ENCODE measurements at regions not wholly inside any gene's neighbourhood (a gene's known extent, or its start where the extent isn't known, plus 50 kb on each side); places are given as distances from the start of the nearest gene placed in this dataset.

- Histone ChIP-seq H3K4me1 (ENCODE audit: control insufficient read depth in 3 of 3, insufficient read depth in 3 of 3, low read length in 3 of 3) (no peaks in the 10 kb centered on the region), H3K9me3 (ENCODE audit: control insufficient read depth in 3 of 3, low read length in 3 of 3) (no peaks in the 10 kb centered on the region), H3K4me3 (ENCODE audit: low read length in 3 of 3) (no peak overlapping the region), H3K27ac (ENCODE audit: low read depth, low read length) (no peak overlapping the region), H3K27me3 (ENCODE audit: control insufficient read depth in 3 of 3, insufficient read depth in 3 of 3, low read length in 3 of 3) (no peaks in the 10 kb centered on the region), H3K9ac (ENCODE audit: low read depth in 1 of 3, low read length in 3 of 3) (no peak overlapping the region), H3K36me3 (ENCODE audit: control insufficient read depth in 3 of 3, insufficient read depth in 3 of 3, low read length in 3 of 3) (no peaks in the 10 kb centered on the region)
These were observed 801.6 kb upstream of the RBFOX1 start for GRCh38 chr16:6531067-6531466.

GRCh38 chr16:6528217-6528616 lies 804.4 kb upstream of the RBFOX1 start:
- no peak overlapping the region for H3K9ac ChIP-seq (ENCODE audit: low read depth in 1 of 3, low read length in 3 of 3)
- no peaks in the 10 kb centered on the region for H3K4me1 ChIP-seq (ENCODE audit: control insufficient read depth in 3 of 3, insufficient read depth in 3 of 3, low read length in 3 of 3)
- H3K27me3 ChIP-seq (ENCODE audit: control insufficient read depth in 3 of 3, insufficient read depth in 3 of 3, low read length in 3 of 3) = no peaks in the 10 kb centered on the region
- no peaks in the 10 kb centered on the region for H3K36me3 ChIP-seq (ENCODE audit: control insufficient read depth in 3 of 3, insufficient read depth in 3 of 3, low read length in 3 of 3)
- H3K27ac ChIP-seq (ENCODE audit: low read depth, low read length) = no peak overlapping the region
- peaks cover 0 to 3% (median 0%) of the 10 kb centered on the region in 3 donors for H3K9me3 ChIP-seq (ENCODE audit: control insufficient read depth in 3 of 3, low read length in 3 of 3)
- no peak overlapping the region for H3K4me3 ChIP-seq (ENCODE audit: low read length in 3 of 3)

- H3K27ac ChIP-seq (ENCODE audit: low read depth, low read length) = no peak overlapping the region
- no peaks in the 10 kb centered on the region for H3K4me1 ChIP-seq (ENCODE audit: control insufficient read depth in 3 of 3, insufficient read depth in 3 of 3, low read length in 3 of 3)
- H3K36me3 ChIP-seq (ENCODE audit: control insufficient read depth in 3 of 3, insufficient read depth in 3 of 3, low read length in 3 of 3) = no peaks in the 10 kb centered on the region
- H3K9ac ChIP-seq (ENCODE audit: low read depth in 1 of 3, low read length in 3 of 3) = no peak overlapping the region
- peaks cover 0 to 3% (median 0%) of the 10 kb centered on the region in 3 donors for H3K9me3 ChIP-seq (ENCODE audit: control insufficient read depth in 3 of 3, low read length in 3 of 3)
- no peak overlapping the region for H3K4me3 ChIP-seq (ENCODE audit: low read length in 3 of 3)
- H3K27me3 ChIP-seq (ENCODE audit: control insufficient read depth in 3 of 3, insufficient read depth in 3 of 3, low read length in 3 of 3) = no peaks in the 10 kb centered on the region
These were observed 805.0 kb upstream of the RBFOX1 start for GRCh38 chr16:6527646-6528045.

GRCh38 chr16:6524501-6524900 lies 808.1 kb upstream of the RBFOX1 start:
- Histone ChIP-seq H3K36me3 (ENCODE audit: control insufficient read depth in 3 of 3, insufficient read depth in 3 of 3, low read length in 3 of 3) (no peaks in the 10 kb centered on the region), H3K27ac (ENCODE audit: low read depth, low read length) (no peak overlapping the region), H3K9me3 (ENCODE audit: control insufficient read depth in 3 of 3, low read length in 3 of 3) (peaks cover 0 to 3% (median 3%) of the 10 kb centered on the region in 3 donors), H3K4me1 (ENCODE audit: control insufficient read depth in 3 of 3, insufficient read depth in 3 of 3, low read length in 3 of 3) (no peaks in the 10 kb centered on the region), H3K9ac (ENCODE audit: low read depth in 1 of 3, low read length in 3 of 3) (no peak overlapping the region), H3K27me3 (ENCODE audit: control insufficient read depth in 3 of 3, insufficient read depth in 3 of 3, low read length in 3 of 3) (no peaks in the 10 kb centered on the region), H3K4me3 (ENCODE audit: low read length in 3 of 3) (no peak overlapping the region)

- H3K9ac ChIP-seq (ENCODE audit: low read depth in 1 of 3, low read length in 3 of 3) = no peak overlapping the region
- H3K27ac ChIP-seq (ENCODE audit: low read depth, low read length) = no peak overlapping the region
- H3K36me3 ChIP-seq (ENCODE audit: control insufficient read depth in 3 of 3, insufficient read depth in 3 of 3, low read length in 3 of 3) = no peaks in the 10 kb centered on the region
- H3K27me3 ChIP-seq (ENCODE audit: control insufficient read depth in 3 of 3, insufficient read depth in 3 of 3, low read length in 3 of 3) = no peaks in the 10 kb centered on the region
- no peaks in the 10 kb centered on the region for H3K4me1 ChIP-seq (ENCODE audit: control insufficient read depth in 3 of 3, insufficient read depth in 3 of 3, low read length in 3 of 3)
- peaks cover 0 to 3% (median 3%) of the 10 kb centered on the region in 3 donors for H3K9me3 ChIP-seq (ENCODE audit: control insufficient read depth in 3 of 3, low read length in 3 of 3)
- H3K4me3 ChIP-seq (ENCODE audit: low read length in 3 of 3) = no peak overlapping the region
These were observed 815.5 kb upstream of the RBFOX1 start for GRCh38 chr16:6517020-6517720.

GRCh38 chr16:6512512-6512911 lies 820.1 kb upstream of the RBFOX1 start:
- Histone ChIP-seq H3K36me3 (ENCODE audit: control insufficient read depth in 3 of 3, insufficient read depth in 3 of 3, low read length in 3 of 3) (no peaks in the 10 kb centered on the region), H3K27me3 (ENCODE audit: control insufficient read depth in 3 of 3, insufficient read depth in 3 of 3, low read length in 3 of 3) (no peaks in the 10 kb centered on the region), H3K9ac (ENCODE audit: low read depth in 1 of 3, low read length in 3 of 3) (no peak overlapping the region), H3K9me3 (ENCODE audit: control insufficient read depth in 3 of 3, low read length in 3 of 3) (peaks cover 0 to 3% (median 0%) of the 10 kb centered on the region in 3 donors), H3K27ac (ENCODE audit: low read depth, low read length) (no peak overlapping the region), H3K4me1 (ENCODE audit: control insufficient read depth in 3 of 3, insufficient read depth in 3 of 3, low read length in 3 of 3) (no peaks in the 10 kb centered on the region), H3K4me3 (ENCODE audit: low read length in 3 of 3) (no peak overlapping the region)

- no peak overlapping the region for H3K9ac ChIP-seq (ENCODE audit: low read depth in 1 of 3, low read length in 3 of 3)
- H3K9me3 ChIP-seq (ENCODE audit: control insufficient read depth in 3 of 3, low read length in 3 of 3) = peaks cover 0 to 3% (median 0%) of the 10 kb centered on the region in 3 donors
- no peaks in the 10 kb centered on the region for H3K36me3 ChIP-seq (ENCODE audit: control insufficient read depth in 3 of 3, insufficient read depth in 3 of 3, low read length in 3 of 3)
- H3K4me3 ChIP-seq (ENCODE audit: low read length in 3 of 3) = no peak overlapping the region
- H3K27ac ChIP-seq (ENCODE audit: low read depth, low read length) = no peak overlapping the region
- H3K27me3 ChIP-seq (ENCODE audit: control insufficient read depth in 3 of 3, insufficient read depth in 3 of 3, low read length in 3 of 3) = no peaks in the 10 kb centered on the region
- no peaks in the 10 kb centered on the region for H3K4me1 ChIP-seq (ENCODE audit: control insufficient read depth in 3 of 3, insufficient read depth in 3 of 3, low read length in 3 of 3)
These were observed 822.4 kb upstream of the RBFOX1 start for GRCh38 chr16:6510261-6510660.

- Histone ChIP-seq H3K36me3 (ENCODE audit: control insufficient read depth in 3 of 3, insufficient read depth in 3 of 3, low read length in 3 of 3) (no peaks in the 10 kb centered on the region), H3K4me1 (ENCODE audit: control insufficient read depth in 3 of 3, insufficient read depth in 3 of 3, low read length in 3 of 3) (no peaks in the 10 kb centered on the region), H3K27ac (ENCODE audit: low read depth, low read length) (no peak overlapping the region), H3K9ac (ENCODE audit: low read depth in 1 of 3, low read length in 3 of 3) (no peak overlapping the region), H3K9me3 (ENCODE audit: control insufficient read depth in 3 of 3, low read length in 3 of 3) (peaks cover 0 to 4% (median 1%) of the 10 kb centered on the region in 3 donors), H3K4me3 (ENCODE audit: low read length in 3 of 3) (no peak overlapping the region), H3K27me3 (ENCODE audit: control insufficient read depth in 3 of 3, insufficient read depth in 3 of 3, low read length in 3 of 3) (no peaks in the 10 kb centered on the region)
These were observed 833.2 kb upstream of the RBFOX1 start for GRCh38 chr16:6499413-6499812.

GRCh38 chr16:6498858-6499257 lies 833.8 kb upstream of the RBFOX1 start:
- Histone ChIP-seq H3K9me3 (ENCODE audit: control insufficient read depth in 3 of 3, low read length in 3 of 3) (peaks cover 0 to 4% (median 2%) of the 10 kb centered on the region in 3 donors), H3K4me3 (ENCODE audit: low read length in 3 of 3) (no peak overlapping the region), H3K27ac (ENCODE audit: low read depth, low read length) (no peak overlapping the region)

GRCh38 chr16:6496996-6497395 lies 835.6 kb upstream of the RBFOX1 start:
- H3K27me3 ChIP-seq (ENCODE audit: control insufficient read depth in 3 of 3, insufficient read depth in 3 of 3, low read length in 3 of 3) = no peaks in the 10 kb centered on the region
- H3K27ac ChIP-seq (ENCODE audit: low read depth, low read length) = no peak overlapping the region
- H3K9me3 ChIP-seq (ENCODE audit: control insufficient read depth in 3 of 3, low read length in 3 of 3) = peaks cover 0 to 4% (median 2%) of the 10 kb centered on the region in 3 donors
- H3K4me1 ChIP-seq (ENCODE audit: control insufficient read depth in 3 of 3, insufficient read depth in 3 of 3, low read length in 3 of 3) = no peaks in the 10 kb centered on the region
- H3K4me3 ChIP-seq (ENCODE audit: low read length in 3 of 3) = no peak overlapping the region
- H3K36me3 ChIP-seq (ENCODE audit: control insufficient read depth in 3 of 3, insufficient read depth in 3 of 3, low read length in 3 of 3) = no peaks in the 10 kb centered on the region
- H3K9ac ChIP-seq (ENCODE audit: low read depth in 1 of 3, low read length in 3 of 3) = no peak overlapping the region

More at GRCh38 chr16:6498858-6499257, 833.8 kb upstream of the RBFOX1 start:
- H3K27me3 ChIP-seq (ENCODE audit: control insufficient read depth in 3 of 3, insufficient read depth in 3 of 3, low read length in 3 of 3) = no peaks in the 10 kb centered on the region
- H3K9ac ChIP-seq (ENCODE audit: low read depth in 1 of 3, low read length in 3 of 3) = no peak overlapping the region
- H3K4me1 ChIP-seq (ENCODE audit: control insufficient read depth in 3 of 3, insufficient read depth in 3 of 3, low read length in 3 of 3) = no peaks in the 10 kb centered on the region
- H3K36me3 ChIP-seq (ENCODE audit: control insufficient read depth in 3 of 3, insufficient read depth in 3 of 3, low read length in 3 of 3) = no peaks in the 10 kb centered on the region
